GM12878 (cell line): ENCODE measurements at regions not wholly inside any gene's neighbourhood (a gene's known extent, or its start where the extent isn't known, plus 50 kb on each side); places are given as distances from the start of the nearest gene placed in this dataset.

Experiments used
- CEBPB ChIP-seq, 2 experiments: fragments of 150-350 bp in 1 of 2; IDR thresholded peaks; 2 replicates each; pipeline ENCODE4 v1.6.1; 2012 to 2014; ENCODE audit warnings: low read depth in 2 of 2, low read length in 2 of 2, borderline replicate concordance in 1 of 2, inconsistent platforms in 1 of 2
- CTCF ChIP-seq, 3 experiments: IDR thresholded peaks in 2 of 3; conservative IDR thresholded peaks in 1 of 3; 2 replicates each; pipeline ENCODE4 v1.5.1; 2011; ENCODE audit warnings: low read depth in 3 of 3, low read length in 3 of 3, mild to moderate bottlenecking in 3 of 3, control low read depth in 2 of 3, moderate library complexity in 2 of 3, inconsistent platforms in 1 of 3, mixed read lengths in 1 of 3; ENCODE audit not compliant: control insufficient read depth in 2 of 3, insufficient read depth in 1 of 3; ENCODE audit errors: extremely low read depth in 1 of 3
- EZH2 ChIP-seq: IDR thresholded peaks from 2 replicates; pipeline ENCODE4 v1.6.1; 2012; ENCODE audit warnings: low read depth, mild to moderate bottlenecking, control low read depth, inconsistent platforms, low read length, borderline replicate concordance; ENCODE audit not compliant: control insufficient read depth
- JUND ChIP-seq: IDR thresholded peaks from 2 replicates; pipeline ENCODE4 v1.6.1; 2012; ENCODE audit warnings: low read depth, mild to moderate bottlenecking, low read length, improper control_type of control experiment, moderate library complexity
- MEF2A ChIP-seq: IDR thresholded peaks from 2 replicates; pipeline ENCODE4 v1.6.1; 2011; ENCODE audit warnings: low read depth, mild to moderate bottlenecking, low read length, moderate library complexity; ENCODE audit not compliant: insufficient read depth
- POLR2A ChIP-seq: IDR thresholded peaks from 2 replicates; pipeline ENCODE4 v1.6.1; 2011; ENCODE audit warnings: low read depth, mild to moderate bottlenecking, low read length
- RCOR1 ChIP-seq: conservative IDR thresholded peaks from 2 replicates; pipeline ENCODE4 v1.6.1; 2012; ENCODE audit warnings: low read depth, low read length, improper control_type of control experiment
- TAF1 ChIP-seq: IDR thresholded peaks from 2 replicates; pipeline ENCODE4 v1.6.1; 2011; ENCODE audit warnings: mild to moderate bottlenecking, low read depth, low read length, borderline replicate concordance
- TF ChIP-seq, protein P1 (sequence below): IDR thresholded peaks from 2 replicates; pipeline ENCODE4 v1.6.1; 2011; ENCODE audit warnings: low read depth, mild to moderate bottlenecking, low read length, moderate library complexity, borderline replicate concordance; ENCODE audit errors: extremely low read depth
- TF ChIP-seq, protein P2 (sequence below): IDR thresholded peaks from 2 replicates; pipeline ENCODE4 v1.6.1; 2011; ENCODE audit warnings: low read depth, low read length, improper control_type of control experiment, borderline replicate concordance
- TF ChIP-seq, protein P3 (sequence below): fragments of 450-650 bp; IDR thresholded peaks from 2 replicates; pipeline ENCODE4 v1.6.1; 2016; ENCODE audit warnings: mild to moderate bottlenecking

DNA sequence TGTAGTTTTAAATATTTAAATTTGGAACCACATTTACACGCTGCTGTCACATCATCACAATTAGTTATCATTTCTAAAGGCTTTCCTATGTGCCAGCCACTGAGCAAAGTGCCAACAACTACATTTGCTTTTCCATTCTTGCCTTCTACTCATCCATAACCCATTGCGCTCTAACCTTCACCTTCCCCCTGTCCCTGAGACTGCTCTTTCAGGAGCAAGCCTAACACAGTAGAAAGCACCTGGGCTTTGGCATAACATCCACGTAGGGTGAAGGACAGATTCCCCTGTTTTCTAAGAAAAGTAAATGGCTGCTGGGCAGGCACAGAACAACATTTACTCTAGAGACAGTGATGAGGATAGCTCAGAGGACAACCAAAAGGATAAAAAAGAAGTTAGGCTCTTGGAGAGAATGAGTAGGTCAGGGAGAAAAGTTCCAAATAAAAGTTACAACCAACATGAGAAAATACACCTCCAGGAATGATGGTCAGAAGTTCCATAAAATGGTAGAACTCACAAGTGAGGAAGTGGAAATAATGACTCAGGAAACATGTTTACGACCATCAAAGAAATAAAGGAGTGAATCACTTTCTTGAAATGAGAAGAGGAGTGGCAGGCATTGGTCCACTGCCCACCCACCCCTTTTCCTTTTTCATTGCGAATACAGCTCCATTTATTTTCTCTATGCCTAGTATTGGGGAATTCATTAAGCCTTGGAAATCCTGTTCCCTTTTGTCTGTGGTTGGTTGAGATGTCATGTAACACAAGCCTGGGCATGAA, 77.2 kb downstream of the PFDN4 start:
- TF ChIP-seq EZH2 = no peak
- no peak for TF ChIP-seq CTCF (IDR thresholded peaks at IDR 0.05 in 2 of 3, conservative IDR thresholded peaks at IDR 0.05 in 1 of 3; ENCODE audit: control insufficient read depth in 2 of 3, extremely low read depth in 1 of 3, insufficient read depth in 1 of 3, low read depth in 3 of 3, low read length in 3 of 3)
- no peak for TF ChIP-seq TAF1
- TF ChIP-seq, protein P1, sequence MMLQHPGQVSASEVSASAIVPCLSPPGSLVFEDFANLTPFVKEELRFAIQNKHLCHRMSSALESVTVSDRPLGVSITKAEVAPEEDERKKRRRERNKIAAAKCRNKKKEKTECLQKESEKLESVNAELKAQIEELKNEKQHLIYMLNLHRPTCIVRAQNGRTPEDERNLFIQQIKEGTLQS = no peak
- TF ChIP-seq POLR2A = no peak
- no peak for TF ChIP-seq MEF2A
- no peak for TF ChIP-seq JUND
- TF ChIP-seq, protein P2, sequence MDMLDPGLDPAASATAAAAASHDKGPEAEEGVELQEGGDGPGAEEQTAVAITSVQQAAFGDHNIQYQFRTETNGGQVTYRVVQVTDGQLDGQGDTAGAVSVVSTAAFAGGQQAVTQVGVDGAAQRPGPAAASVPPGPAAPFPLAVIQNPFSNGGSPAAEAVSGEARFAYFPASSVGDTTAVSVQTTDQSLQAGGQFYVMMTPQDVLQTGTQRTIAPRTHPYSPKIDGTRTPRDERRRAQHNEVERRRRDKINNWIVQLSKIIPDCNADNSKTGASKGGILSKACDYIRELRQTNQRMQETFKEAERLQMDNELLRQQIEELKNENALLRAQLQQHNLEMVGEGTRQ = no peak
- TF ChIP-seq RCOR1 = no peak
- TF ChIP-seq CEBPB (IDR thresholded peaks at IDR 0.05; ENCODE audit: borderline replicate concordance in 1 of 2, low read depth in 2 of 2, low read length in 2 of 2) = no peak
- TF ChIP-seq, protein P3, sequence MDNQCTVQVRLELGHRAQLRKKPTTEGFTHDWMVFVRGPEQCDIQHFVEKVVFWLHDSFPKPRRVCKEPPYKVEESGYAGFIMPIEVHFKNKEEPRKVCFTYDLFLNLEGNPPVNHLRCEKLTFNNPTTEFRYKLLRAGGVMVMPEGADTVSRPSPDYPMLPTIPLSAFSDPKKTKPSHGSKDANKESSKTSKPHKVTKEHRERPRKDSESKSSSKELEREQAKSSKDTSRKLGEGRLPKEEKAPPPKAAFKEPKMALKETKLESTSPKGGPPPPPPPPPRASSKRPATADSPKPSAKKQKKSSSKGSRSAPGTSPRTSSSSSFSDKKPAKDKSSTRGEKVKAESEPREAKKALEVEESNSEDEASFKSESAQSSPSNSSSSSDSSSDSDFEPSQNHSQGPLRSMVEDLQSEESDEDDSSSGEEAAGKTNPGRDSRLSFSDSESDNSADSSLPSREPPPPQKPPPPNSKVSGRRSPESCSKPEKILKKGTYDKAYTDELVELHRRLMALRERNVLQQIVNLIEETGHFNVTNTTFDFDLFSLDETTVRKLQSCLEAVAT = no peak
